Upper lobe of right lung (tissue), 1 donor: ENCODE measurements at regions not wholly inside any gene's neighbourhood (a gene's known extent, or its start where the extent isn't known, plus 50 kb on each side); places are given as distances from the start of the nearest gene placed in this dataset.

Experiments
- ATAC-seq: fragments of 200-7000 bp; cut with Tn5 transposase; one replicate; pipeline ENCODE4 v1.9.1; 2020; ENCODE audit warnings: mild to moderate bottlenecking, moderate library complexity
- DNase-seq: peaks from one replicate; pipeline ENCODE4 v3.0.0-alpha.2; 2020
- H3K27ac ChIP-seq: fragments of 200-600 bp; one replicate; pipeline ENCODE4 v1.8.0; 2022
- H3K27me3 ChIP-seq: fragments of 200-600 bp; one replicate; pipeline ENCODE4 v1.8.0; 2022; ENCODE audit warnings: mild to moderate bottlenecking
- H3K36me3 ChIP-seq: fragments of 200-600 bp; one replicate; pipeline ENCODE4 v1.8.0; 2022
- H3K4me1 ChIP-seq: fragments of 200-600 bp; one replicate; pipeline ENCODE4 v1.8.0; 2022
- H3K4me3 ChIP-seq: fragments of 200-600 bp; one replicate; pipeline ENCODE4 v1.8.0; 2022; ENCODE audit warnings: mild to moderate bottlenecking
- H3K9me3 ChIP-seq: fragments of 200-600 bp; one replicate; pipeline ENCODE4 v1.8.0; 2022
- intact Hi-C: fragments of 100-400 bp; cut with DNase I; formaldehyde crosslinking; loops from one replicate; pipeline ENCODE4 v1.11.0; 2022
- TF ChIP-seq, protein P1 (sequence below): fragments of 200-600 bp; IDR thresholded peaks from one replicate; pipeline ENCODE4 v1.8.0; 2022; ENCODE audit warnings: antibody characterized with exemption
- donor health status: DM: no; HTN: yes; CAD: no; lungs with severe emphysema.

GRCh38 chr7:46549347-46549746 is 628.3 kb upstream of the IGFBP3 start:
- Histone ChIP-seq H3K27ac (no peak overlapping the region), H3K36me3 (no peaks in the 10 kb centered on the region), H3K4me1 (no peaks in the 10 kb centered on the region), H3K9me3 (no peaks in the 10 kb centered on the region), H3K27me3 (no peaks in the 10 kb centered on the region), H3K4me3 (no peak overlapping the region)
- TF ChIP-seq, protein P1, sequence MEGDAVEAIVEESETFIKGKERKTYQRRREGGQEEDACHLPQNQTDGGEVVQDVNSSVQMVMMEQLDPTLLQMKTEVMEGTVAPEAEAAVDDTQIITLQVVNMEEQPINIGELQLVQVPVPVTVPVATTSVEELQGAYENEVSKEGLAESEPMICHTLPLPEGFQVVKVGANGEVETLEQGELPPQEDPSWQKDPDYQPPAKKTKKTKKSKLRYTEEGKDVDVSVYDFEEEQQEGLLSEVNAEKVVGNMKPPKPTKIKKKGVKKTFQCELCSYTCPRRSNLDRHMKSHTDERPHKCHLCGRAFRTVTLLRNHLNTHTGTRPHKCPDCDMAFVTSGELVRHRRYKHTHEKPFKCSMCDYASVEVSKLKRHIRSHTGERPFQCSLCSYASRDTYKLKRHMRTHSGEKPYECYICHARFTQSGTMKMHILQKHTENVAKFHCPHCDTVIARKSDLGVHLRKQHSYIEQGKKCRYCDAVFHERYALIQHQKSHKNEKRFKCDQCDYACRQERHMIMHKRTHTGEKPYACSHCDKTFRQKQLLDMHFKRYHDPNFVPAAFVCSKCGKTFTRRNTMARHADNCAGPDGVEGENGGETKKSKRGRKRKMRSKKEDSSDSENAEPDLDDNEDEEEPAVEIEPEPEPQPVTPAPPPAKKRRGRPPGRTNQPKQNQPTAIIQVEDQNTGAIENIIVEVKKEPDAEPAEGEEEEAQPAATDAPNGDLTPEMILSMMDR = no peak
- no peak for DNase-seq
- no peak for ATAC-seq
- intact Hi-C loops = no loop called here

GRCh38 chr7:46547044-46547443 is 626.0 kb upstream of the IGFBP3 start:
- no peak for ATAC-seq
- TF ChIP-seq, protein P1 = no peak
- H3K27me3 ChIP-seq = no peaks in the 10 kb centered on the region
- no peak overlapping the region for H3K27ac ChIP-seq
- H3K36me3 ChIP-seq = no peaks in the 10 kb centered on the region
- H3K4me3 ChIP-seq = no peak overlapping the region
- intact Hi-C loops = no loop called here
- H3K4me1 ChIP-seq = no peaks in the 10 kb centered on the region
- no peaks in the 10 kb centered on the region for H3K9me3 ChIP-seq
- DNase-seq = no peak

DNA sequence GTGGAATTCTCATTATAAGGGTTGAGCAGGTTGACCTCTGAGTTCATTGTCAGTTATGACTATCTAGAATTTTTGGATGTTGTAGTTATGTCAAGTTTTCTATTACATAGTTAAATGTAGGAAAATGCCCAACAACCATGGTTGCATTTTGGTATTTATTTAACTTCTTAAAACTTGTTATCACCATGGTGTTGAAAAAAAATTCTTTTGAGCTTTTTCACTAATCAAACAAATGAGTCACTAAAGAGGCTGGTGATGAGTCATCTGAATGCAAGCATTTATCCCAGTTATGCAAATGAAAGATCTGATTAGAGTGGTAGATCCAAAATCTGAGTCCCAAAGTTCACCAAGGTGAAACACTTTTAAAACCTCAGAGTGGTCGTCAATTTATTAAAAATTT is 624.7 kb upstream of the IGFBP3 start:
- H3K4me3 ChIP-seq = no peak overlapping the region
- no peaks in the 10 kb centered on the region for H3K36me3 ChIP-seq
- no peak overlapping the region for H3K27ac ChIP-seq
- TF ChIP-seq, protein P1 = no peak
- H3K4me1 ChIP-seq = no peaks in the 10 kb centered on the region
- H3K27me3 ChIP-seq = no peaks in the 10 kb centered on the region
- intact Hi-C loops = no loop called here
- no peak for ATAC-seq
- DNase-seq = no peak
- no peaks in the 10 kb centered on the region for H3K9me3 ChIP-seq

DNA sequence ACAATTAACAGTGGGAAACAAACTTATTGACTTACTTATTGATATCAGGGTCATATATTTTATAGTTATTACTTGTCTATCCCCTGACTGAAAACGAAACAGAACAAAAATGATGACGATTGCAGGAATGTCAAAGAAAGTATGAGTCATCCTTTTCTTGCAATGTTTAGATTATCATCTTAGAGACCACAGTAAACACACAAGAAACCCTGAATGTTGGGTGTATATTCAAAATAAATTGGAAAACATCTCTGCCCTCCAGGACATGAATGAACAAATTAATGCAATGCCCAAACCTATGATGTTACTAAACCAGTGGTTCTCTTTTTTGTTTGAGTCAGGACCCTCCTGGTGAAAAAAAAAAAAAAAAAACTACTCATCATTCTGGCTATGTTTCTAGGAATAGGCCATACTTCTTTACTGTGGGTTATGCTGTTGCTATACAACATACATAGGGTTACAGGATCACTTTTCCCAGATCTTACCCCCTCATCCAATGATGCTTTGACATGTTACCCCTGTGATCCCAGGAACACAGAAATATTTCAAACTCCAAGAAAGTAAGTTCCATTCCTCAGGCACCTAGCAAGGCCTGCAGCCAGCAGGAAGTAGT is 623.4 kb upstream of the IGFBP3 start:
- no peak overlapping the region for H3K4me3 ChIP-seq
- H3K27ac ChIP-seq = no peak overlapping the region
- H3K27me3 ChIP-seq = no peaks in the 10 kb centered on the region
- intact Hi-C loops = no loop called here
- no peaks in the 10 kb centered on the region for H3K36me3 ChIP-seq
- H3K9me3 ChIP-seq = no peaks in the 10 kb centered on the region
- ATAC-seq (no peak), DNase-seq (no peak)
- TF ChIP-seq, protein P1 = no peak
- no peaks in the 10 kb centered on the region for H3K4me1 ChIP-seq

DNA sequence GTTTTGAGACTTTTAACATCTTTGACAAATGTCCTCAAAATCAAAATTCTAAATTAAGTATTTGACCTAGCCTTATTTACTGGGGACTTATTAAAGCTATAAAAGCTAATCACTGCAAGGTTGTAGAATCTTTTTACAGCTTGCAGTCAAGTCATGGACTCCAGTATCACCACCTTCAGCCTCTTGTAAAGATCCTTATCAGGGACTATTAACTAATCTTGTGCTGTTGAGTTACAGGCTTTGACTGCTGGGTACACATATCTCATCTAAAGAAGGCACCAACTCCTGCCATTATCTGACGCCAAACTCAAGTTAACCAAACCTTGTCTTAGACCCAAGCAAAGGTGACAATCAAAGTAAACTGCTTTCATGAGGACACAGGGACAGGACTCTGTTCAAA is 621.0 kb upstream of the IGFBP3 start:
- TF ChIP-seq, protein P1 = no peak
- ATAC-seq (no peak), DNase-seq (no peak)
- Histone ChIP-seq H3K4me1 (no peaks in the 10 kb centered on the region), H3K4me3 (no peak overlapping the region), H3K27me3 (no peaks in the 10 kb centered on the region), H3K36me3 (no peaks in the 10 kb centered on the region), H3K27ac (no peak overlapping the region), H3K9me3 (no peaks in the 10 kb centered on the region)
- intact Hi-C loops = no loop called here

GRCh38 chr7:46539892-46540483 is 618.9 kb upstream of the IGFBP3 start:
- H3K27ac ChIP-seq = no peak overlapping the region
- H3K9me3 ChIP-seq = no peaks in the 10 kb centered on the region
- H3K4me1 ChIP-seq = no peaks in the 10 kb centered on the region
- TF ChIP-seq, protein P1 = no peak
- no peaks in the 10 kb centered on the region for H3K27me3 ChIP-seq
- intact Hi-C loops = no loop called here
- no peaks in the 10 kb centered on the region for H3K36me3 ChIP-seq
- DNase-seq (no peak), ATAC-seq (no peak)
- H3K4me3 ChIP-seq = no peak overlapping the region
